NCI-H748 (cell line): ENCODE measurements at regions not wholly inside any gene's neighbourhood (a gene's known extent, or its start where the extent isn't known, plus 50 kb on each side); places are given as distances from the start of the nearest gene placed in this dataset.

Experiments used
- DNase-seq: peaks from one replicate; lab custom pipeline; 2025; ENCODE audit not compliant: unreplicated experiment; lab: John Stamatoyannopoulos, UW

DNA sequence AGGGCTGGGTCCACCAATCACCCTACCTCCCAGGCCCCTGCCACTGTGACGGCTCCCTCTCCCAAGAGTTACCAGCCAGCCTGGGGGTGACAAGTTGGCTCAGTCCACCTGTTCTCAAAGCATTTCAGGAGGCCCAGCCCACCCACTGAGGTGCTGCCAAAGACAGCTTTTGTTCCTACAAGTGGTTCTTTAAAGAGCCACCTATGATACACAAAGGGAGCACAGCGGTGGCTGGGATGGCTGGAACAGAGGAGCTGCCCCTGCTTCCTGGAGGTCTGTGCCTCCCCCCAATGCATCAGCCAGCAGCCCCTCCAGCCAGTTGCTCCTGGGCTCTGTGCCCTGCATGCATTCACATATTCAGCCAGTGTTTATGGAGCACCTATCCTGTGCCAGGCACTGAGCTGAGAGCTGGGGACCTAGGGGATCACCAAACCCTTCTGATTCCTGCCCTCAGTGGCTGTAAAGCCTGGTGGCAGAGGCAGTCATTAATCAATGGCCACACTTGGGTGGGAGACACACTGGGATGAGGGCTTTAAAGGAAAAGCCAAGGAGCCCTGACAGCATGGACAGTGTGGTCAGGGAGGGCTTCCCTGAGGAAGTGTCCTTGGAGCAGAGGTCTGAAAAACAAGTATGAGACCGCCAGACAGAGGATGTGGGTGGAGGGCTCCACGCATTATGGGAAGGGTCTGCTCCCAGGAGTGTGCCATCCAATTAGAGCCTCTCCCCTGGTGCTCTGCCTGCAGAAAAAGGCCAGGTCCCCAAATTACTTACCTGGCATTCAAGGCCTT, 107.1 kb upstream of the LINGO1 start:
- DNase-seq = peak; percentile 75

DNA sequence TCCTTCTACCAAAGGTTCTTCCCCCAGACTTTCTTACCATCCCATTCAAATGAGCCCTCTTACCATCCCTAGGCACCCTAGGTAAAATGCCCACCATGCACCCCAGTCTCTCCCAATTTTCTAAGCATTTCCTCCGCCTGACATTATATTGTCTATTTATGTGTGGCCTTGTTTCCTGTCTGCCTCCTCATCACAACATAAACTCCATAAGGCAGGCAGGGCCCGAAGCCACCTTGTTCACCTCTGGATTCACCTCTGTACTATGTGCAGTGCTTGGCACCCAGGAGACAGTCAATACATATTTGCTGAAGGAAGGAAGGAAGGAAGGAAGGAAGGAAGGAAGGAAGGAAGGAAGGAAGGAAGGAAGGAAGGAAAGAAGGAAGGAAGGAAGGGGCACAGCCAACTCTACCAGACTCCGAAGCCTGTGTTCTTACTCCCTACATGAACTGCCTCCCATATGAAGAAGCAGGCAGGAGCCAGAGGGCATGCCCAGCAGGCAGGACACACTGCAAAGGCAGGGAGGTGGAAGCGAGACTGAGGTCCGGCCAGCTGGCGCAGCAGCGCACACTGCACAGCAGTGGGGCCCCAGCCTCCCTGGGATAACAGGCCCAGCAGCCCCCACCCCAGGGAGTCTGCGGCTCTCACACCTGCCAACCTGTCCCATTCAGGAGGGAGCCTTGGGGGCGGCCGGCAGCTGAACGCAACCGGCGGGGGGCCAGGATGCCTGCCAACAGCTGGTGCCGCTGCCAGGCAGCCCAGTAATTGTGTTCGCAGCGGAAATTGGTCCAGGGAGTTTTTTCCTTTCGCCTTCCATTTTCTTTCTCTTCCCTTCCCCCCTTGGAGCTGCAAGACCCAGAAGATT, 106.0 kb upstream of the LINGO1 start:
- peak; percentile 84 for DNase-seq

DNA sequence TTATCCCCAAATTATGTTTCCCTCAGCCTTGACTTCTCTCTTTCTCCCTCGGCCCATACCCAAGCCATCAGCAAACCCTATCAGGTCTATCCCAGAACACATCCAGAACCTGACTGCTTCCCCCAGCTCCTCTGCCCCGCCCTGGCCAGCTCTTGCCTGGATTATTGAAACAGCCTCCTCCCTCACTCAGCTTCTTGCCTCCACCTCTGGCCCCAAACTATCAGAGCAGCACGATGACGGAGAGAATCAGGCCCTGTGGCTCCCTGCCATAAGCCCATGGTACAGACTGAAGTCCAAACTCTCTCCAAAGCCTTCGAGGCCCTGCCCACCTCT, 105.3 kb upstream of the LINGO1 start:
- no peak for DNase-seq

DNA sequence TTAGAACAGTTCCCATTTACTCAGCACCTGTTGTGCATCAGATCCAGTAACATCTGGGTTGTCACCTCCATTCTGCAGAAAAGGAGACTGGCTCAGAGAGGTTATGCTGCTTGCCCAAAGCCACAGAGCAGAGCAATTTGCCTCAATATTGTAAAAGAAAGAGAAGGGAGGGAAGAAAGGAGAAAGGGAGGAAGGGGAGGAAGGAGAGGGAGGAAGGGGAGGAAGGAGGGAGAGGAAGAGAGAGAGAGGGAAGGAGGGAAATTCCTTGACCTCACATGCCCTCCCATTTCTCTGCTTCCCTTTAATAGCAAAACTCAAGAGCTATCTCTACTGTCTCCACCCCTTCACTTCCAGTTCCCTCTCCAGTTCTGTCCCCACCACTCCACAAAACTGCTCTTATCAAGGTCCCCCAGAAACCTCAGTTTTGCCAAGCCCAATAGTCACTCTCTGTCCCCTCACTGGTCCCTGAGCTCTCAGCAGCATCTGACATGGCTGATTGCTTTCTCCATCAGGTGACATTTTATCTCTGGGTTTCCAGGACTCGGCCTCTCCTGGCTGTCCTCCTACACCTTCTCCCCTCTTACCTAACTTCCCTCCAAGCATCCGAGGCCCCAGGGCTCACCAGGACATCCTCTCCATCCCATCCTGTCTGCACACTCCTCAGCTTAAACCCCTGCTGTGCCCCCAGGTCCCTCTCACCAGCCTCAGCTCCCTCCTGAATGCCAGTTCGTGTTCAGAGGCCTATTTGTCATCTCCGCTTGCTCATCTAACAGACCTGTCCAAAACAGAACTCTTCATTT, 104.7 kb upstream of the LINGO1 start:
- no peak for DNase-seq

DNA sequence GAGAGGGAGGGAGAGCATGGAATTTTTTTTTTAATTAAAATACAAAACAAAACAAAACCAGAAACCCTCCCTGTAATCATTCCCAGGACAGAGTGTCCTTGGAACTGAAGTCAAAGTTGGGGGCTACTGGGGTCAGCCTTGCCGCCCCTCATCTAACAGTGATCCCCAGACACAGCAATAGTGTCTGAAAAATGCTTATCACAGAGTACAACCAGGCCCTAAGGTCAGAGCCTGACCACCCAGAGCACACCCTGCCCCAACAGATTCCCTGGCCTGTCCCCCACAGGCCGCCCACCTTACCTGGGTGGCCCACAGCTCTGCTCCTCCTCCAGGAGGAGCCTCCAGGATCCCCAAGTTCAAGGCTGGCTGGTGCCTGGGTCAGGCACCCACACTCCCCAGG, 101.6 kb upstream of the LINGO1 start:
- no peak for DNase-seq

DNA sequence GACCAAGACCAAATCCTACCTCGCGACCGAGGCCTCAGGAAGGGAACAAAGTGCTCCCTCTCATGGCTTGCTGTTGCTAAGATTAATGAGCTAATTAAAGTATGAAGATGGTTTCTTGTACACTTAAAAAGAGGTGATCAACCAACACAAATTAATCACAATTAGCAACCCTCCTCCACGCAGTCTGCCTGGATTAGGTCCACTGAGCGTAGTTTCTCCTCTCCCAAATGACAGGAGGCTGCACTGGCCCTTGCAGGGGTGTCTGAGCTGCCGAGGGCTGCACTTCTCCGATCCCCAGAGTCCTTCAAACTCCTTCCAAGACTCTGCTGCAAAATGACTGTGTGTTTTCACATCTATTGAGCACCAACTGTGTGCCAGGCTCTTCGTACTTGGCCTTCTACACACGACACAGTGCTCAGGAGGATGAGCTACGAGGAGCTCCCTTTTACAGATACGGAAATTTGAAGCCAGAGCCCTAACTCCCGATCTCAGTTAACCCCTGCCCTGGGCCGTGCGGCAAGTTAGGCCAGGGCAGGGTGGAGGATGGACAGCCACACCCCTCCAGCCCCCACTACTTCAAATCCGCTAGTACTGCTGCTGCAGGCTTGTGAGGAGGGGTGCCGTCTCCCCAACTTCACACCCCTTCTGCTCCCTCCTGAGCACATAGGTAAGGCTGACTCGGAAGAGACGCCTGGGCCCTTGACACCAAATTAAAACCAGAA, 101.0 kb upstream of the LINGO1 start:
- DNase-seq = no peak

DNA sequence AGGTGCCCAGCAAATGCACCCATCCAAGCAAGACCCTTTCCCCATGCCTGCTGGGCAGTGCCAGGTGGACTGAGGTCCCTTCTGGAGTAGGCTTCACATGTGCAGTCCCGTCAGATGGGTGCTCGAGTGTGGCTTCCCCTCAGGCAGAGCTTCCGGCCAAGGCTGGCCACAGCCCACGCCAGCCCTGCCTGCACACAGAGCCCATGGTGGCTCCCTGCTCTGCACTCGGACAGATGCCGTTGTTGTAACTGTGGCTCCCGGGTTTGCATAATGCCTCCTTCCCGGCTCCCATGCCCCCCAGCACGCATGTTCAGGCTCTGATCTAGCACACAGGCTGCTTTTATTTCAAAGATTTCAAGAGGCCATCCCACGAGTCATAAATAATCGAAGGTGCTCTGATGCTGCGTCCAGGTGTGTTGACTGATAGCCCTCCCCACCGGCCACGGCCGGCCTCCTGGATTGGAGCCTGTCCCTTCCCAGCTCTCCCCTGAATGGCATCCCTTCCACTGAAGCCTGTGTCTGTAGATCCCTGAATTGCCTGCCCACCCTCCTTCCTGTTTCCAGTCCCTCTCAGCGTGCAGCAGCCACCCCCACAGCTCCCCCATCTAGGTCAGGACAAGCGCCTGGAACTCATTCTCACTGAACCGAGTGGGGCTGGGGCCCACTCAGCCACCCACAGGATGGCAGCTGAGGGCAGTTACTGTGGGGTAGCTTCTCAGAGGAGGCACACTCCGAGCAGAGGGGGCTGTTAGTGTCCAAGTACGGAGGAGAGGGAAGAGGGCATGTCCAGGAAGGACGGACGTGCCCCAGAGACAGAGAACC, 100.0 kb upstream of the LINGO1 start:
- DNase-seq = no peak

DNA sequence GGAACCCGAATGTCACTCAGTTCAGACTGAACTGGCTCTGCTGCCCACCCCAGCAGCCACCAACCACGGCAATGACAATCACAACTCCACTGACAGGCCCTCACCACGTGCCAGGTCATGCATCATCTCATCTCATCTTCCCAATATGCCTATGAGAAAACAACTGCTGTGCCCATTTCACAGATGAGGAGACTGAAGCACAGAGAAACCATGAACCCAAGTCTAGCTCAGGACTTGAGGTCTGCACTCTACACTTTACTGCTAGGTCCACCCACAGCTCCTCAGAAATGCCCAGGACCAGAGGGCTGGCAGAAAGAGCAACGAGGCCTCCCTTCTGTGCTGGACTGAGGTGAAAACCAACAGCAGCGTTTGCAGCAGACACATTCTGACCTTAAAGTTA, 99.2 kb upstream of the LINGO1 start:
- no peak for DNase-seq

DNA sequence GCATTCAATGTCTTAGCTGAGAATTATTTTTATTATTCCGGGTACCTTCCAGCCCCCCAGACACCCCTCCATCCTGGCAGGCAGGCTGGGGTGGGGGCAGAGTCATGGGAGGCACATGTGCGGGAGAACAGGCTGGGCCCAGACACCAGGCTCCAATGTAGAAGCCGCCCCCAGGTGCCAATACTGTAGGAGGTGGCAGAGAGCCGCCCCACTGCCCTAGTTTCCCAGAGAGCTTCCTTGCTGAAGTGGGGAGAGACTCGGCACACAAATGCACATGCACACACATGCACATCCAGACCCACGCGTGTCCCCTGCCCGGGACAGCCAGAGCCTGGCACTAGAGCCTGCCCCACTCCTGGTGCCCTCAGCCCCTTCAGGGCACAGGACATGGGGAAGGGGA, 98.4 kb upstream of the LINGO1 start:
- DNase-seq = no peak

DNA sequence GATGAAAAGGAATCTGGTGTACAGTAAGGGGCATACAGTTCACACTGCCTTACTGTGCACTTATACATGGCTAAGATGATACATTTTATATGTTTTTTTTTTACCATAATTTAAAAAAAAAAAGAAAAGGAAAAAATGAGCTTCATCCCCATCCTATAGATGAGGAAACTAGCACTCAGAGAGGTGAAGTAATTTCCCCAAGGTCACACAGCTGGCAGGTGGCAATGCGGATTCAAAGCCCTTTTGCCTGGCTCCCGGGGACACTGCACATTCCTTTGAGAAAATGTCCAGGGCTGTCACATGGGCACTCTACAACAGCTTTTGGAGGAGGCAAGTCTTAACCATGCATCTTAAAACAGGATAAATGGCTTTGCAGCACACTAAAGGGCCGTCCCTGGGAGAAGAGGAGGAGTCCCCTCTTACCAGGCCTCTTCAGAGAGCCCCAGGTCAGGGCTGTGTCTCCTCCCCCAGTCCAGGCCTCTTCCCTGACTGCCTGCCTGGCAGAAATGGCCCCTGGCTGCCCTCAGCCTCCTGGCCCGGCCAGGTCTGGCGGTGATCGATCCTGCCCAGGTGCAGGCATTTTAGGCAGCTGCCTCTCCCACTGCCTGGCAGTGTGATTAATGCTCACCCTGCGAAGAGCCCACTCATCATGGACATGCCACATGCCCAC, 95.1 kb upstream of the LINGO1 start:
- DNase-seq = no peak

DNA sequence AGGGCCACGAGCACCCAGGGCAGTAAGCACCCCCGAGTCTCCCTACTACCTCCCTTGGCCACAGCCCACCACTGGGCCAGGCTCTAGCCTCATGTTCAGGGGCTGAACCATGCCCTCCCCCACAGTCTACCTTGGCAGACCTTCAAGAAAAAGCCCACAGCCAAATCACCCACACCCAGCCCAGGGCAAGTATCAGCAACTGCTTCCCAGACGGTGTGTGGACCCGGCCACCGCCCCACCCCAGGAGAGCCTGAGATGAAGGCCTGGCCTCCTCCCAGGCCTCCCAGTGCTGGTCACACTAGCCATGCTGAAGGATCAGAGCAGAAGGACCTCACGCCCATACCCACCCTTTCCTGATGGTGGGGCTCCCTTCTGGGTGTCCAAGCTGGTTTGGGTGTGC, 92.0 kb upstream of the LINGO1 start:
- DNase-seq = no peak

DNA sequence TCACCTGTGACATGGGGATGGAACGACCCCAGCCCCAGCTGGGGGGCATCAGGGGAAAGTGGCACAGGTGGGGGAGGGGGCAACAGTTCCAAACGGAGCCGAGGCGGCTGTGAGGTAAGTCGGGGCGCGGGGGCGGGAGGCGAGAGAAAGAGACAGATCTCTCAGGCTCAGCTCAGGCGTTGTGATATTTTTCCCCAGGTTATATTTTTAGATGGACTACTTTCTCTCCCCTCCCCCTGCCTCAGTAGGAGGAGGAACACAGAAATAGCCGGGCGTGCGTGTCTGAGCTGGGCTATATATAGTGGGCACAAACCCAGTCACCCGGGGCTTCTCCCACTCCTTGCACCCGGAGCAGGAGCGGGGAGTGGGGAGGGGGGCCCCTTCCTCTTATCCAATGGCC, 91.0 kb upstream of the LINGO1 start:
- DNase-seq = no peak

DNA sequence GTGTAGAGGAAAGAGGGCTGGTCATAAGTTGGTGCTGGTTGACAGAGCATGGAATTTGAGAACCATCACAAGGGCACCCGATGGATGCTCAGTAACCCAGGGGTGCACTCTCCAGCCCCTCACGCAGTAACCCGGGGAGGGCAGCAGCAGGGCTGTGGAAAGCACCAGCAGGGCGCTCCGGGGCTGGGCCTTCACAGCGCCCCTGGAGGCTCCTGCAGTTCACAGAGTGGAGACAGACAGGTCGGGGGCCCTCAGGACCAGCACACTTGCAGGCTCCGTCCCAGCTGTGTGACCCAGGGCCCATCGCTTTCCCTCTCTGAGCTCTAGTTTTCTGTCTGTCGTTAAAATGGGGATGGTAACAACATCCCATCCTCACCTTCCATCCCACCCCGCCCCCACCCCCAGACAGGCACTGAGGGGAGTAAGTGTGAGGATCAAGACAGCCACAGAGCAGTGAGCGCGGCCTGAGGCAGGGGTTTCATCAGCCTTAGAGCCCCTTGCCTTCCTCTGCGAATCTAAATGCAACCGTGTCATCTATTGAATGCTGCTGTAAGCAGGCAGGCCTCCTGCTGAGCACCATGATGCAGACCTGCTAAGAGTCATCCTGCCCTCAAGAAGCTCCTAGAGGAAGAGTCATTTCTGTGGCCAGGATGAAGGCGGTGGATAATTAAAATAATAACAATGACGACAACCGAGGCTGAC, 90.2 kb upstream of the LINGO1 start:
- DNase-seq = no peak

DNA sequence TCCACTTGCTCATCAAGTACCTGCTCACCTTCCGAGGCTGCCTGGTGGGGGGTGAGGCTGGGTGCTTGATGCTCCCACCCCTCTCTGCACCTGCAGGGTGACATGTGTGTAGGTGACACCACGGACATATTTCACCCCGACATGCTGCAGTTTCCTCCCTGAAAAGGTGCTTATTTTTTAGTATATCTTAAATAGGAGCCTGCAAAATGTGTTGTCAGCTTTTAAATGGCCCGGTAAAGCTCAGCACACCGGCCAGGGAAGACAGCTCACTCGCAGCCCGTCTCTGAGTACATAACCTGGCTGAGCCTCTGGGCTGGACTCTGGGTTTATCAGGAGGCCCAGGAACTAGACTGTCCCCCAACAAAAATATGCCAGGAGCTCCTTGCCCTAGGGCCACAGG, 89.3 kb upstream of the LINGO1 start:
- no peak for DNase-seq

DNA sequence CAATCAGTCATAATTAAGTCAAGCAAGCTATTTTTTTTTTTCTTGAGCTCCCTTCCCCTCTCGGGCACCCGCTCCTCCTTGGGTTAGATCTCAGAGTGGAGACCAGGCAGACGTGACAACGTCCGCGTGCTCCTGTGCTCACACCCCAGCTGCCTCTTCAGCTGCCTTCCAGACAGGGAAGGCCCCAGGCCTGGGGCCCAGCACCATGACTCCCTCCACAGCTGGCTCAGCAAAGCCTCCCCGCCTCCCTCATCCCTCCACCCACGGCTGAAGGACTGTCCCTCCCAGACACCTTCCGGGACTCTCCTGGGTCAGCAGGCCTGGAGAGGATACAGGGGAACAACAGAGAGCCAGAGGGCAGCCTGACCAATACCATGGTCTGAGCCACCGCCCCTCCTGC, 87.9 kb upstream of the LINGO1 start:
- DNase-seq = no peak

DNA sequence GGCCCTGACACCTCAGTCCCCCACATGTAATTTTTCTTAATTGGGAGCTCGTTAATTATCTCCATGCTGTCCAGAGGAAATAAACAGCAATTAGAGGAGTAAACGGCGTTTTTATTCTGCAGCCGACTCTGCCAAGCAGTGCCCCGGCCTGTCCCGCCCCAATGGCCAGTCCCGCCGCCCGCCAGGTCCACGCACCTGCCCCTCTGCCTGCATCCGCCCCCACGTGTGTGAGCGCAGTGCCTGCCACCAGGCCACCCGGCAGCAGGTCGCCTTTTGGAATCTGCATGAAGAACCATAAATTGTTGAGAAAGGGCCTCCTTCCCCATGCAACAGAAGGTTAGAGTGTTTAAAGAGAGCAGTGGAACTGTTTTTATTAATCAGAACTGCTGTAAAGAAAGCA, 87.5 kb upstream of the LINGO1 start:
- peak; percentile 14 for DNase-seq

DNA sequence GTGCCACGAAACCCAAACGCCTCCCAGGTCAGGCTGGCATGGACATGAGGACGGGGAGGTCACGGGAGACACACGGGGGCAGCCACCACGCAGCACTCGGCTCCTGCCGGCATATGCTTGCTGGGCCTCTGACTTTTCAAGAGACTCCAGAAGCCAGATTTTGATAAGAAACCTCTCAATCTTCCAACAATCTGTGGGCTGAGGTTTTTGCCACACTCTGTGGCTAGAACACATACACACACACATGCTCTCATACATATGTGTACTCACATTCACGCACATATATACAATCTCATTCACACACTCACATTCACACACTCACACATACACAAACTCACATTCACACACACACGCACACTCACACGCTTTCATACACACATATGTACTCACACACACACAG, 86.7 kb upstream of the LINGO1 start:
- no peak for DNase-seq

DNA sequence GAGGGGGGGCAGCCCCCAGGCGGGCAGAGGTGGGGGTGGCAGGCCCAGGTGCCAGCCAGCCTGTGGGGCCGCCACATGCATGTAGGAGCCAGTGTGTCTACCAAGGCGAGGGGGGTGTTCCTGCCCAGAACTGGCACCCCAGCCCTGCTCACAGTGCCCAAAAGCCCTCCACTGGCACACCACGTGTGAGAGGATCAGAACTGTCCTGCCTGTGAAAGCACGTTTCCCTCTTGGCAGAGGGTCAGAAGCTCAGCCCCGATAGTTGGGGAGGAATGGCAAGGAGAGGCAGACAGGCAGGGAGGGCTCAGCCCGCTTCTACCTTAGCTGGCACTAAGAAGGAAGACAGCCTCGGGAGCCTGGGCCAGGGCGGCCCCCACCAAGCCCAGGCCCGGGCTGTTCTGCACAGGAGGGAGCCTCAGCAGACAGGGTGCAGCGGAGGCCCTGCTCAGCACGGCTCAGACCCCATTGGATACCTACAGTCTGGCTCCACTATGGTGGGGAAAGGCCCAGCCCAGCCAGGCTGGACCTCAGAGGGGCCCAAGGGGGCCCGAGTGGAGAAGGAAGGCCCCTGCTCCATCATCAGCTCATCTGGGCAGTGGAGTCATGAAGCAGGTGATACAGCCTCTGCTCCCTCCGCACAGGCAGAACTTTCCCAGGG, 84.8 kb upstream of the LINGO1 start:
- DNase-seq = no peak
